ENCODE measurements at regions not wholly inside any gene's neighbourhood (a gene's known extent, or its start where the extent isn't known, plus 50 kb on each side); places are given as distances from the start of the nearest gene placed in this dataset.
"Not testable (repeated sequence)": the region's sequence is repeated elsewhere in the genome, so short reads cannot be mapped to it uniquely, and the experiment has no call there.

- H3K4me1 ChIP-seq (ENCODE audit: control insufficient read depth, extremely low read depth, insufficient read depth, low read length); H3K9ac ChIP-seq (ENCODE audit: insufficient read depth, low read length); H3K4me3 ChIP-seq (replicated peaks in 1 of 4; ENCODE audit: control extremely low read depth in 1 of 4, insufficient read depth in 1 of 4, low read depth in 3 of 4, low read length in 4 of 4); H3K27me3 ChIP-seq (ENCODE audit: control insufficient read depth, insufficient read depth, low read length); H3K27ac ChIP-seq (ENCODE audit: insufficient read depth, low read length); DNase-seq (ENCODE audit: low read depth in 2 of 2); H3K9me3 ChIP-seq (ENCODE audit: control insufficient read depth, insufficient read depth, low read depth, low read length); H2AFZ ChIP-seq (ENCODE audit: low read length); H4K20me1 ChIP-seq (ENCODE audit: control insufficient read depth, extremely low read depth, insufficient read depth, low read length); H3K36me3 ChIP-seq (ENCODE audit: control insufficient read depth, insufficient read depth, low read length); H3K4me2 ChIP-seq (ENCODE audit: extremely low read depth, insufficient read depth, low read length); H3K79me2 ChIP-seq (ENCODE audit: control insufficient read depth, insufficient read depth, low read length): not testable (repeated sequence)
Observed at GRCh38 chr2:91742973-91743490, 3051.6 kb downstream of the RPIA start.

DNA sequence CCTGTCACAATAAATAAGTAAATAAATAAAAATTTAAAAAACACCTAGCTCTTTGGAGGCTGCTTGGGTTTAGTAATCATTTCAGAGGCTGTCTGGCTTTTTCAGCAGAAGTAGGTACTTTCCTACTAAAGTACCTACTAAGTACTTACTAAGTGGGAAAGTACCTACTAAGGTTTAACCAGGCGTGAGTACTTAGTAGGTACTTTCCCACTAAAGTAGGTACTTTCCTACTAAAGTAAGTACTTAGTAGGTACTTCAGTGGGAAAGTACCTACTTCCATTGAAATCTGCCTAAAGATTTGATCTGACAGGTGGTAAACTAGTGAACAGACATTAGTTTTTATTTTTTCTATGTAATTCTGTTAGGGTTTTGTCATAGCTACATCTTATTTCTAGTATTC, 3052.4 kb downstream of the RPIA start:
- not testable (repeated sequence) for DNase-seq (ENCODE audit: low read depth in 2 of 2); H3K4me2 ChIP-seq (ENCODE audit: extremely low read depth, insufficient read depth, low read length); H3K9me3 ChIP-seq (ENCODE audit: control insufficient read depth, insufficient read depth, low read depth, low read length); H3K36me3 ChIP-seq (ENCODE audit: control insufficient read depth, insufficient read depth, low read length); H4K20me1 ChIP-seq (ENCODE audit: control insufficient read depth, extremely low read depth, insufficient read depth, low read length); H2AFZ ChIP-seq (ENCODE audit: low read length); H3K79me2 ChIP-seq (ENCODE audit: control insufficient read depth, insufficient read depth, low read length); H3K4me3 ChIP-seq (replicated peaks in 1 of 4; ENCODE audit: control extremely low read depth in 1 of 4, insufficient read depth in 1 of 4, low read depth in 3 of 4, low read length in 4 of 4); H3K27ac ChIP-seq (ENCODE audit: insufficient read depth, low read length); H3K4me1 ChIP-seq (ENCODE audit: control insufficient read depth, extremely low read depth, insufficient read depth, low read length); H3K9ac ChIP-seq (ENCODE audit: insufficient read depth, low read length); H3K27me3 ChIP-seq (ENCODE audit: control insufficient read depth, insufficient read depth, low read length)

GRCh38 chr2:91744700-91745141, 3053.2 kb downstream of the RPIA start:
- not testable (repeated sequence) for H3K27ac ChIP-seq (ENCODE audit: insufficient read depth, low read length); H3K27me3 ChIP-seq (ENCODE audit: control insufficient read depth, insufficient read depth, low read length); H3K4me2 ChIP-seq (ENCODE audit: extremely low read depth, insufficient read depth, low read length); H4K20me1 ChIP-seq (ENCODE audit: control insufficient read depth, extremely low read depth, insufficient read depth, low read length); H3K4me1 ChIP-seq (ENCODE audit: control insufficient read depth, extremely low read depth, insufficient read depth, low read length); H3K4me3 ChIP-seq (replicated peaks in 1 of 4; ENCODE audit: control extremely low read depth in 1 of 4, insufficient read depth in 1 of 4, low read depth in 3 of 4, low read length in 4 of 4); H3K36me3 ChIP-seq (ENCODE audit: control insufficient read depth, insufficient read depth, low read length); DNase-seq (ENCODE audit: low read depth in 2 of 2); H2AFZ ChIP-seq (ENCODE audit: low read length); H3K9ac ChIP-seq (ENCODE audit: insufficient read depth, low read length); H3K9me3 ChIP-seq (ENCODE audit: control insufficient read depth, insufficient read depth, low read depth, low read length); H3K79me2 ChIP-seq (ENCODE audit: control insufficient read depth, insufficient read depth, low read length)

GRCh38 chr2:91748902-91749301, 3057.4 kb downstream of the RPIA start:
- no peak overlapping the region for H3K27ac ChIP-seq (ENCODE audit: insufficient read depth, low read length)
- no peaks in the 10 kb centered on the region for H3K27me3 ChIP-seq (ENCODE audit: control insufficient read depth, insufficient read depth, low read length)
- H3K9me3 ChIP-seq (ENCODE audit: control insufficient read depth, insufficient read depth, low read depth, low read length) = no peaks in the 10 kb centered on the region
- no peak overlapping the region for H3K9ac ChIP-seq (ENCODE audit: insufficient read depth, low read length)
- H3K4me3 ChIP-seq (replicated peaks in 1 of 4; ENCODE audit: control extremely low read depth in 1 of 4, insufficient read depth in 1 of 4, low read depth in 3 of 4, low read length in 4 of 4) = no peak overlapping the region
- no peaks in the 10 kb centered on the region for H3K36me3 ChIP-seq (ENCODE audit: control insufficient read depth, insufficient read depth, low read length)
- H3K4me1 ChIP-seq (ENCODE audit: control insufficient read depth, extremely low read depth, insufficient read depth, low read length) = no peaks in the 10 kb centered on the region
- no peak for DNase-seq (ENCODE audit: low read depth in 2 of 2)
- H4K20me1 ChIP-seq (ENCODE audit: control insufficient read depth, extremely low read depth, insufficient read depth, low read length) = no peaks in the 10 kb centered on the region
- H2AFZ ChIP-seq (ENCODE audit: low read length) = no peak overlapping the region
- H3K4me2 ChIP-seq (ENCODE audit: extremely low read depth, insufficient read depth, low read length) = no peak overlapping the region
- no peaks in the 10 kb centered on the region for H3K79me2 ChIP-seq (ENCODE audit: control insufficient read depth, insufficient read depth, low read length)
- TF ChIP-seq CTCF (conservative IDR thresholded peaks at IDR 0.05 in 1 of 2, IDR thresholded peaks at IDR 0.05 in 1 of 2; ENCODE audit: low read depth in 1 of 2, low read length in 2 of 2) (no peak), EZH2 (IDR thresholded peaks at IDR 0.05; ENCODE audit: low read length, missing control alignments) (no peak)

DNA sequence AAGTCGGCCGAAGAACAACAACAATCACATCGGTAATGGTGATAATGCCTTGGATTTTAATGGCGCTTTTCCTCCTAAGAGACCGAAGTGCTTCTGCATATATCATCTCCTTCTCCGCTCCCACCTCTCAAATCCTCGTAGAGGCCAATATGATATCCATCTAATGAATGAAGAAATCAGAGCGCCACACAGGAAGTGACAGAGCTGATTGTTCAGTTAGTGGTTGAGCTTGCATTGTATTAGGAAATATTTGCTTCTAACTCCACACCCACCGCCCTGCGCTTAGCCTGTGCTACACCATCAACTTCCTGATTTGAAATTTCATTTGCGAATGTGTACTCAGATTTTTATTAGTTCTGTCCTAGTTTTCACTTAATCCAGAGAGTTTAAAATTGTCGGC, 3058.2 kb downstream of the RPIA start:
- not testable (repeated sequence) for DNase-seq (ENCODE audit: low read depth in 2 of 2); H3K9ac ChIP-seq (ENCODE audit: insufficient read depth, low read length); H2AFZ ChIP-seq (ENCODE audit: low read length); H3K9me3 ChIP-seq (ENCODE audit: control insufficient read depth, insufficient read depth, low read depth, low read length); H3K36me3 ChIP-seq (ENCODE audit: control insufficient read depth, insufficient read depth, low read length); H3K79me2 ChIP-seq (ENCODE audit: control insufficient read depth, insufficient read depth, low read length); H3K27me3 ChIP-seq (ENCODE audit: control insufficient read depth, insufficient read depth, low read length); H4K20me1 ChIP-seq (ENCODE audit: control insufficient read depth, extremely low read depth, insufficient read depth, low read length); H3K4me3 ChIP-seq (replicated peaks in 1 of 4; ENCODE audit: control extremely low read depth in 1 of 4, insufficient read depth in 1 of 4, low read depth in 3 of 4, low read length in 4 of 4); H3K27ac ChIP-seq (ENCODE audit: insufficient read depth, low read length); H3K4me1 ChIP-seq (ENCODE audit: control insufficient read depth, extremely low read depth, insufficient read depth, low read length); H3K4me2 ChIP-seq (ENCODE audit: extremely low read depth, insufficient read depth, low read length)
